HT-29 (cell line): ENCODE measurements at regions not wholly inside any gene's neighbourhood (a gene's known extent, or its start where the extent isn't known, plus 50 kb on each side); places are given as distances from the start of the nearest gene placed in this dataset. TPM values are rescaled to one million over a fixed set of nuclear protein-coding genes. Genes with fewer than 3 reads are reported as not detected.
"Not testable (repeated sequence)": the region's sequence is repeated elsewhere in the genome, so short reads cannot be mapped to it uniquely, and the experiment has no call there.

Source experiments
- DNase-seq: peaks from one replicate; pipeline ENCODE4 v3.0.0-alpha.2; 2015; ENCODE audit warnings: low spot score
- small RNA-seq: library from RNA; depleted of rRNA; stranded (forward); fragments of <200 nt; gene quantifications from one replicate; pipeline ENCODE3, GENCODE V24; 2014

- DNase-seq: no peak
Observed at GRCh38 chr4:100034023-100034664, 84.1 kb upstream of the H2AZ1 start.

GRCh38 chr4:100026066-100026465 is 76.0 kb upstream of the H2AZ1 start:
- DNase-seq: no peak

DNA sequence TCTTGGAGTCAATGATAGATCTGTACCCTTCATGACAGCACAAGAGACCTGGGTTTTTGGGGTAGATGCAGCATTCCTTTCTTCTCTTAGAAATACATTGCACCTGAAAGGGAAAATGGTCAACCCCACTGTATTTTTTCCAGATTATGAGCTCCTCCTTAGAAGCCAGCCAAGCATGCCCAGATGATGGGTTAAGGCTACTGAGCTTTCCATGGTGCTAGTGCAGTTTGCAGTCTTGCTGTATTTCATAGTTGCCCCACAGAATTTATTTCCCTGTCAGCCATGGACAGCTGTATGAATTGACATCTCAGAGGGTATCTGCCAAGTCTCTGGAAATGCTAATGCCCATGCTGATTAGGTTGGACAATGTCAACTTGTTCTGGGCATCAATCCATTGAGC is 73.7 kb upstream of the H2AZ1 start:
- DNase-seq: no peak

DNA sequence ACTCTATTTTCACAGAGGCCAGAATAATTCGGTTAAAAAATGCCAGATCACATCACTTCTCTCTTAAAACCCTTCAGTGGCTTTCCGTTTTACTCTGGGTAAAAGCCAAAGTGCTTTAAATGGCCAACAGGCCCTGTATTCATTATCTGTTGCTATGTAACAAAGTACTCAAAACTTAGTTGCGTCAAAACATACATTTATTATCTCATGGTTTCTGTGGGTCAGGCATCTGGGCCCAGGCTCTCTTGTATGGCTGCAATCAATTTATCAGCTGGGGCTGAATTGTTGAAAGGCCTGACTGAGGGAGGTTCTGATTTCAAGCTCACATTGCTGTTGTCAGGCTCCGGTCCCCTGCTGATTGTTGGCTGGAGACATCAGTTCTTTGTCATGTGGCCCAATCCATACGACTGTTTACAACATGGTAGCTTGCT is 72.7 kb upstream of the H2AZ1 start:
- no peak for DNase-seq

- DNase-seq: no peak
Observed at GRCh38 chr4:100019821-100020220, 69.7 kb upstream of the H2AZ1 start.

- no peak for DNase-seq
Observed at GRCh38 chr4:100017637-100018310, 67.7 kb upstream of the H2AZ1 start.

GRCh38 chr4:100016191-100016590 is 66.1 kb upstream of the H2AZ1 start:
- no peak for DNase-seq

DNA sequence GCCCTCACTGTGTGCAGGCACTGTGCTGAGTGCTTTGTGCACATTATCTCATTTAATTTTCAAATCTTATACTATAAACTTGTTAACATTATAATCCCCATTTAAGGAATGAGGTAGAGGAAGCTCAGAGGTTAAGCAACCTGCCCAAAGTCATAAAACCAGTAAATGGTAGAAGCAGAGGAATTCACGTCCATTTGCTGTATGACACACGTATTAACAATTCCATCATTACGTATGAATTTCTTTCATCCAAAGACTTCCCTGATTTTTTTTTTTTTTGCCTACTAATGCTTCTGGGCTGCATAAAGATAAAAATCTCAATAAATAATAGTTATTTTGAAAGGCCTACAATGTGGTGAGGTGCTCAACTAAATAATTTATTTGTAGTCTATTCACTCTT is 64.5 kb upstream of the H2AZ1 start:
- no peak for DNase-seq

GRCh38 chr4:100009490-100009889 is 59.4 kb upstream of the H2AZ1 start:
- no peak for DNase-seq

DNA sequence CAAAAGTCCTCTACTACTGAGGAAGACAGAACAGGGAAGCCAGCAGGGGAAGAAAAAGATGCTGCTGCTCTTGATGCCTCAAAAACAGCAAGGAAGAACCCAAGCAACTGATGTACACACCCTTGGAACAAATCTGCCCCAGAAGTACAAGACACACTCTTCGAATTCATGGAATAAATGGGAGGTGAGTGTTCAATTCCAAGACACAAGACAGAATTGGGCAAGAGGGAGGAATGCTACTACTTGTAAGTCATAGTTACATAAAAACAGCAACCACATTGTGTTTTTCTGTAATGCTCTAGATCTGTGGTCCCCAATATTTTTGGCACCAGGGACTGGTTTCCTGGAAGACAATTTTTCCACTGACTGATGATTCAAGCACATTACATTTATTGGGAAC is 58.0 kb upstream of the H2AZ1 start:
- no peak for DNase-seq

- not testable (repeated sequence) for DNase-seq
Observed at GRCh38 chr4:100006161-100006560, 56.1 kb upstream of the H2AZ1 start.

Small RNA genes in the stretch of these regions (small RNA-seq; reads per million reads assigned to genes)
- gene DYNLL1P6: not detected
